GM06990 (cell line): ENCODE measurements at regions not wholly inside any gene's neighbourhood (a gene's known extent, or its start where the extent isn't known, plus 50 kb on each side); places are given as distances from the start of the nearest gene placed in this dataset.
A peak's percentile ranks its signal among the peaks of the same experiment; 100 is the strongest.

Experiments used
- DNase-seq: peaks from one replicate; pipeline ENCODE4 v3.0.0-alpha.2; 2011; ENCODE audit not compliant: insufficient read length; ENCODE audit errors: extremely low read depth
- H3K27me3 ChIP-seq: replicated peaks from 2 replicates; pipeline ENCODE4 v1.6.0; 2011; ENCODE audit warnings: low read length; ENCODE audit not compliant: control insufficient read depth, insufficient read depth
- H3K36me3 ChIP-seq: 2 replicates; pipeline ENCODE4 v1.5.1; 2011; ENCODE audit warnings: low read length; ENCODE audit not compliant: control insufficient read depth, insufficient read depth
- H3K4me3 ChIP-seq: replicated peaks from 2 replicates; pipeline ENCODE4 v1.5.1; 2011; ENCODE audit warnings: low read depth, mild to moderate bottlenecking, control low read depth, low read length
- CTCF ChIP-seq: IDR thresholded peaks from 2 replicates; pipeline ENCODE4 v1.5.1; 2011; ENCODE audit warnings: low read length, control low read depth, mild to moderate bottlenecking, inconsistent platforms; ENCODE audit not compliant: insufficient read depth, poor library complexity, severe bottlenecking

- no peaks in the 10 kb centered on the region for H3K36me3 ChIP-seq
- H3K4me3 ChIP-seq, result no peak overlapping the region
- no peaks in the 10 kb centered on the region for H3K27me3 ChIP-seq
- no peak for TF ChIP-seq CTCF
- no peak for DNase-seq
Measured at GRCh38 chr5:104186510-104186909, 623.9 kb upstream of the NUDT12 start.

- TF ChIP-seq CTCF, result no peak
- no peak for DNase-seq
Measured at GRCh38 chr5:104186100-104186499, 623.5 kb upstream of the NUDT12 start.

GRCh38 chr5:104184264-104184663, 621.7 kb upstream of the NUDT12 start:
- DNase-seq, result no peak
- no peak for TF ChIP-seq CTCF
- H3K36me3 ChIP-seq, result no peaks in the 10 kb centered on the region

More at GRCh38 chr5:104186100-104186499, 623.5 kb upstream of the NUDT12 start:
- H3K36me3 ChIP-seq, result no peaks in the 10 kb centered on the region
- no peaks in the 10 kb centered on the region for H3K27me3 ChIP-seq
- no peak overlapping the region for H3K4me3 ChIP-seq

GRCh38 chr5:104178829-104179456, 616.4 kb upstream of the NUDT12 start:
- Histone ChIP-seq H3K27me3 (no peaks in the 10 kb centered on the region), H3K36me3 (no peaks in the 10 kb centered on the region), H3K4me3 (no peak overlapping the region)
- TF ChIP-seq CTCF, result peak; percentile 51
- DNase-seq, result no peak

More at GRCh38 chr5:104184264-104184663, 621.7 kb upstream of the NUDT12 start:
- Histone ChIP-seq H3K27me3 (no peaks in the 10 kb centered on the region), H3K4me3 (no peak overlapping the region)

GRCh38 chr5:104178066-104178465, 615.5 kb upstream of the NUDT12 start:
- no peak for TF ChIP-seq CTCF
- no peak for DNase-seq
- Histone ChIP-seq H3K4me3 (no peak overlapping the region), H3K27me3 (no peaks in the 10 kb centered on the region), H3K36me3 (no peaks in the 10 kb centered on the region)

- no peak for TF ChIP-seq CTCF
- Histone ChIP-seq H3K4me3 (no peak overlapping the region), H3K36me3 (no peaks in the 10 kb centered on the region), H3K27me3 (no peaks in the 10 kb centered on the region)
- DNase-seq, result no peak
Measured at GRCh38 chr5:104177651-104178050, 615.1 kb upstream of the NUDT12 start.
